Head of caudate nucleus (tissue), 42 donors: ENCODE measurements at regions not wholly inside any gene's neighbourhood (a gene's known extent, or its start where the extent isn't known, plus 50 kb on each side); places are given as distances from the start of the nearest gene placed in this dataset.

Experiments
- DNase-seq, 42 donors: peaks; one replicate each; pipeline versions ENCODE4 v3.0.0 to v3.0.0-alpha.2; 2020 to 2021; ENCODE audit warnings: mixed read lengths in 7 of 42
- intact Hi-C: fragments of 100-400 bp; cut with DNase I; formaldehyde crosslinking; loops from one replicate; pipeline ENCODE4 v1.15.0; 2022

GRCh38 chr13:65656740-65657329 lies 1573.3 kb downstream of the PCDH9 start:
- intact Hi-C loops = no loop called here
- no peak for DNase-seq

- intact Hi-C loops = no loop called here
- no peak for DNase-seq
Observed at GRCh38 chr13:65653613-65654012, 1576.5 kb downstream of the PCDH9 start.

- intact Hi-C loops = no loop called here
- DNase-seq = no peak
Observed at GRCh38 chr13:65650321-65650720, 1579.8 kb downstream of the PCDH9 start.

GRCh38 chr13:65642996-65643395 lies 1587.1 kb downstream of the PCDH9 start:
- intact Hi-C loops = no loop called here
- DNase-seq = no peak

- DNase-seq = no peak
- intact Hi-C loops = no loop called here
Observed at GRCh38 chr13:65642301-65642700, 1587.8 kb downstream of the PCDH9 start.

GRCh38 chr13:65638572-65639168 lies 1591.5 kb downstream of the PCDH9 start:
- DNase-seq = peak in 11 of 42 donors; percentile 2 to 55 (median 19)
- intact Hi-C loops = no loop called here

GRCh38 chr13:65633806-65634205 lies 1596.3 kb downstream of the PCDH9 start:
- intact Hi-C loops = no loop called here
- no peak for DNase-seq

- DNase-seq = no peak
- intact Hi-C loops = no loop called here
Observed at GRCh38 chr13:65631078-65631477, 1599.1 kb downstream of the PCDH9 start.

GRCh38 chr13:65629926-65630325 lies 1600.2 kb downstream of the PCDH9 start:
- intact Hi-C loops = no loop called here
- DNase-seq = no peak

GRCh38 chr13:65623148-65623547 lies 1607.0 kb downstream of the PCDH9 start:
- intact Hi-C loops = no loop called here

GRCh38 chr13:65615506-65615905 lies 1614.6 kb downstream of the PCDH9 start:
- intact Hi-C loops = no loop called here
- DNase-seq = no peak

More at GRCh38 chr13:65623148-65623547, 1607.0 kb downstream of the PCDH9 start:
- no peak for DNase-seq

- intact Hi-C loops = no loop called here
- no peak for DNase-seq
Observed at GRCh38 chr13:65613004-65613403, 1617.1 kb downstream of the PCDH9 start.

GRCh38 chr13:65609350-65609749 lies 1620.8 kb downstream of the PCDH9 start:
- intact Hi-C loops = no loop called here
- DNase-seq = no peak

GRCh38 chr13:65606622-65607021 lies 1623.5 kb downstream of the PCDH9 start:
- intact Hi-C loops = no loop called here
- DNase-seq = no peak

- intact Hi-C loops = no loop called here
- DNase-seq = no peak
Observed at GRCh38 chr13:65605396-65605795, 1624.7 kb downstream of the PCDH9 start.

- DNase-seq = no peak
- intact Hi-C loops = no loop called here
Observed at GRCh38 chr13:65603160-65603559, 1627.0 kb downstream of the PCDH9 start.

GRCh38 chr13:65601855-65602254 lies 1628.3 kb downstream of the PCDH9 start:
- intact Hi-C loops = no loop called here
- no peak for DNase-seq

- intact Hi-C loops = no loop called here
- no peak for DNase-seq
Observed at GRCh38 chr13:65600702-65601101, 1629.4 kb downstream of the PCDH9 start.

- DNase-seq = no peak
- intact Hi-C loops = no loop called here
Observed at GRCh38 chr13:65597839-65598818, 1632.0 kb downstream of the PCDH9 start.

- no peak for DNase-seq
- intact Hi-C loops = no loop called here
Observed at GRCh38 chr13:65595916-65596315, 1634.2 kb downstream of the PCDH9 start.
